ENCODE measurements at regions not wholly inside any gene's neighbourhood (a gene's known extent, or its start where the extent isn't known, plus 50 kb on each side); places are given as distances from the start of the nearest gene placed in this dataset.

- intact Hi-C loops (cut with DNase I), result no loop called here
- Histone ChIP-seq H3K27me3 (ENCODE audit: low read depth) (no peaks in the 10 kb centered on the region), H3K4me3 (no peak overlapping the region), H3K36me3 (no peaks in the 10 kb centered on the region), H3K27ac (no peak overlapping the region), H3K9me3 (no peaks in the 10 kb centered on the region), H3K4me1 (peaks cover 3% of the 10 kb centered on the region)
- DNase-seq, result no peak
- TF ChIP-seq, protein P1, sequence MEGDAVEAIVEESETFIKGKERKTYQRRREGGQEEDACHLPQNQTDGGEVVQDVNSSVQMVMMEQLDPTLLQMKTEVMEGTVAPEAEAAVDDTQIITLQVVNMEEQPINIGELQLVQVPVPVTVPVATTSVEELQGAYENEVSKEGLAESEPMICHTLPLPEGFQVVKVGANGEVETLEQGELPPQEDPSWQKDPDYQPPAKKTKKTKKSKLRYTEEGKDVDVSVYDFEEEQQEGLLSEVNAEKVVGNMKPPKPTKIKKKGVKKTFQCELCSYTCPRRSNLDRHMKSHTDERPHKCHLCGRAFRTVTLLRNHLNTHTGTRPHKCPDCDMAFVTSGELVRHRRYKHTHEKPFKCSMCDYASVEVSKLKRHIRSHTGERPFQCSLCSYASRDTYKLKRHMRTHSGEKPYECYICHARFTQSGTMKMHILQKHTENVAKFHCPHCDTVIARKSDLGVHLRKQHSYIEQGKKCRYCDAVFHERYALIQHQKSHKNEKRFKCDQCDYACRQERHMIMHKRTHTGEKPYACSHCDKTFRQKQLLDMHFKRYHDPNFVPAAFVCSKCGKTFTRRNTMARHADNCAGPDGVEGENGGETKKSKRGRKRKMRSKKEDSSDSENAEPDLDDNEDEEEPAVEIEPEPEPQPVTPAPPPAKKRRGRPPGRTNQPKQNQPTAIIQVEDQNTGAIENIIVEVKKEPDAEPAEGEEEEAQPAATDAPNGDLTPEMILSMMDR (IDR thresholded peaks at IDR 0.05), result no peak
- ATAC-seq, result no peak
These were observed 233.5 kb downstream of the MAN2A1 start for GRCh38 chr5:109923205-109923604.

- Histone ChIP-seq H3K9me3 (no peaks in the 10 kb centered on the region), H3K4me3 (no peak overlapping the region), H3K4me1 (peaks cover 3% of the 10 kb centered on the region), H3K27ac (no peak overlapping the region), H3K27me3 (ENCODE audit: low read depth) (no peaks in the 10 kb centered on the region), H3K36me3 (no peaks in the 10 kb centered on the region)
- intact Hi-C loops (cut with DNase I), result no loop called here
- ATAC-seq, result no peak
- no peak for DNase-seq
- TF ChIP-seq, protein P1 (IDR thresholded peaks at IDR 0.05), result no peak
These were observed 234.7 kb downstream of the MAN2A1 start for GRCh38 chr5:109924237-109925107.

DNA sequence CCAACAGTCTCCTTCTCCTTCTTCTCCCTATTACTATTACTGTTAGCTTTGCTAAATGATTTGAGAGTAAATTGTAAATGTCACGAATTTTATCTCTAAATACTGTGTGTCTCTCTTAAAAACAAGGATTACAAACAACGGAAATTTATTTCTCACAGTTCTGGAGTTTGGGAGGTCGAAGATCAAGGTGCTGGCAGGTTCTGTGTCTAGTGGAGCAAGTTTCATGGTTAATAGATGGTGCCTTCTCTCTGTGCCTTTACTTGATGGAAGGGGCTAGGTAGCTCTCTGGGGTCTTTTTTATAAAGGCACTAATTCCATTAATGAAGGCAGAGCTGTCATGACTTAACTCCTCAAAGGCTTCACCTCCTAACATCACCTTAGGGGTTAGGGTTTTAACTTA is 237.9 kb downstream of the MAN2A1 start:
- H3K27ac ChIP-seq, result no peak overlapping the region
- DNase-seq (no peak), ATAC-seq (no peak)
- H3K36me3 ChIP-seq, result no peaks in the 10 kb centered on the region
- no peaks in the 10 kb centered on the region for H3K4me1 ChIP-seq
- TF ChIP-seq, protein P1 (IDR thresholded peaks at IDR 0.05), result no peak
- intact Hi-C loops (cut with DNase I), result no loop called here
- no peaks in the 10 kb centered on the region for H3K27me3 ChIP-seq (ENCODE audit: low read depth)
- H3K4me3 ChIP-seq, result no peak overlapping the region
- H3K9me3 ChIP-seq, result no peaks in the 10 kb centered on the region

- Histone ChIP-seq H3K4me1 (no peaks in the 10 kb centered on the region), H3K27ac (no peak overlapping the region), H3K9me3 (no peaks in the 10 kb centered on the region), H3K27me3 (ENCODE audit: low read depth) (no peaks in the 10 kb centered on the region), H3K4me3 (no peak overlapping the region), H3K36me3 (no peaks in the 10 kb centered on the region)
- intact Hi-C loops (cut with DNase I), result no loop called here
- ATAC-seq (no peak), DNase-seq (no peak)
- TF ChIP-seq, protein P1 (IDR thresholded peaks at IDR 0.05), result no peak
These were observed 238.3 kb downstream of the MAN2A1 start for GRCh38 chr5:109928046-109928445.

DNA sequence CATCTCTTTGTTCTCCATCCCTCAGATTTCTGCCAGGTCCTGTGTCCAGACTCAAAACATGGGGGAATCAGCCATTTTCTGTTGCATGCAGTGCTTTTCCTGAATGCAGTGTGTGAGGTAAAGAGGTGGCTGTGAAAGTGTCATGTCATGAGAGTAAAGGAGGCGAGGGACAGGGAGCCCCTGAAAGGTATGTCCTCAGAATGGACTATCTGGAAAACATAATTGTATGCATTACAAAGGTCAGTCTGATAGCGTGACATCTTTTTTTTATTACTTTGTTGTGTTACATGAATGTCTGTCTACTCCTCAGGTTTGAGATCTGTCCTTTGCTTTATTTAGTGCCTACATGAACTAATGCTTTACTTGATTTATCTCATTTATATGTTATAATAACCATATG is 239.1 kb downstream of the MAN2A1 start:
- intact Hi-C loops (cut with DNase I), result no loop called here

More for the DNA sequence above, 239.1 kb downstream of the MAN2A1 start:
- H3K9me3 ChIP-seq, result no peaks in the 10 kb centered on the region
- TF ChIP-seq, protein P1 (IDR thresholded peaks at IDR 0.05), result no peak
- no peaks in the 10 kb centered on the region for H3K4me1 ChIP-seq
- no peak for DNase-seq
- H3K27ac ChIP-seq, result no peak overlapping the region
- no peak for ATAC-seq
- no peaks in the 10 kb centered on the region for H3K27me3 ChIP-seq (ENCODE audit: low read depth)
- no peaks in the 10 kb centered on the region for H3K36me3 ChIP-seq
- H3K4me3 ChIP-seq, result no peak overlapping the region

Data from lower lobe of right lung (tissue), 2 donors.